ENCODE measurements at regions not wholly inside any gene's neighbourhood (a gene's known extent, or its start where the extent isn't known, plus 50 kb on each side); places are given as distances from the start of the nearest gene placed in this dataset.

DNA sequence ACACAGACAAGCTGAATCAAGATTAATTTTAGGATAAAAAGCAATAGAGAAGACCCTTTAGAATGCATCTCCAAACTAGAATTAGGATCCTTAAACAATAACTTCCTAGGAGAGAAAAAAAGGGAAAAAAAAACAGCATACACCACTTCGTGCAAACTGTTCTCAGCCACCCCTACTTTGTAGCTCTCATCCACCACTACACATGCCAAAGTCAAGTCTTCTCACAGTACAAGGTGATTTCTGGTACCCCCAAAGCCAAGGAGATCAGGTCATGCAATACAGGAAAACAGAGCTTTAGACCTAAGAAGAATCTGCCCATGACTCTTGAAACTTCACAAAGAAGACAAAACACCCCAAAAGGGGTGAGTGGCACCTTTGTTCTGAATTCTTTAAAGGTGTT is 166.9 kb downstream of the SUCNR1 start:
- TF ChIP-seq, protein P1, sequence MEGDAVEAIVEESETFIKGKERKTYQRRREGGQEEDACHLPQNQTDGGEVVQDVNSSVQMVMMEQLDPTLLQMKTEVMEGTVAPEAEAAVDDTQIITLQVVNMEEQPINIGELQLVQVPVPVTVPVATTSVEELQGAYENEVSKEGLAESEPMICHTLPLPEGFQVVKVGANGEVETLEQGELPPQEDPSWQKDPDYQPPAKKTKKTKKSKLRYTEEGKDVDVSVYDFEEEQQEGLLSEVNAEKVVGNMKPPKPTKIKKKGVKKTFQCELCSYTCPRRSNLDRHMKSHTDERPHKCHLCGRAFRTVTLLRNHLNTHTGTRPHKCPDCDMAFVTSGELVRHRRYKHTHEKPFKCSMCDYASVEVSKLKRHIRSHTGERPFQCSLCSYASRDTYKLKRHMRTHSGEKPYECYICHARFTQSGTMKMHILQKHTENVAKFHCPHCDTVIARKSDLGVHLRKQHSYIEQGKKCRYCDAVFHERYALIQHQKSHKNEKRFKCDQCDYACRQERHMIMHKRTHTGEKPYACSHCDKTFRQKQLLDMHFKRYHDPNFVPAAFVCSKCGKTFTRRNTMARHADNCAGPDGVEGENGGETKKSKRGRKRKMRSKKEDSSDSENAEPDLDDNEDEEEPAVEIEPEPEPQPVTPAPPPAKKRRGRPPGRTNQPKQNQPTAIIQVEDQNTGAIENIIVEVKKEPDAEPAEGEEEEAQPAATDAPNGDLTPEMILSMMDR (IDR thresholded peaks at IDR 0.05) = no peak
- no peak for TF ChIP-seq POLR2A (IDR thresholded peaks at IDR 0.05)
